ENCODE measurements at regions not wholly inside any gene's neighbourhood (a gene's known extent, or its start where the extent isn't known, plus 50 kb on each side); places are given as distances from the start of the nearest gene placed in this dataset.

GRCh38 chr5:105288946-105289345 lies 1726.4 kb upstream of the NUDT12 start:
- no peak overlapping the region for H3T11ph ChIP-seq (ENCODE audit: low read length)
- no peaks in the 10 kb centered on the region for H3K23me2 ChIP-seq (ENCODE audit: insufficient read length, low read depth, low read length, poor library complexity, severe bottlenecking)
- H3K4me1 ChIP-seq (ENCODE audit: insufficient read depth, low read length): no peaks in the 10 kb centered on the region
- H3K79me2 ChIP-seq (ENCODE audit: insufficient read depth, low read length): no peaks in the 10 kb centered on the region
- no peak overlapping the region for H2AFZ ChIP-seq (ENCODE audit: low read length)
- no peak overlapping the region for H3K9ac ChIP-seq (ENCODE audit: extremely low read depth, insufficient read length, low read length)
- H2BK15ac ChIP-seq (ENCODE audit: low read depth, low read length): no peak overlapping the region
- no peak overlapping the region for H2BK120ac ChIP-seq (ENCODE audit: low read depth, low read length, poor library complexity, severe bottlenecking)
- no peaks in the 10 kb centered on the region for H4K20me1 ChIP-seq (ENCODE audit: control insufficient read depth, insufficient read depth, insufficient read length)
- no peak overlapping the region for H3K4ac ChIP-seq (ENCODE audit: low read depth, low read length)
- no peak overlapping the region for H2BK12ac ChIP-seq (ENCODE audit: insufficient read length, low read depth, low read length)
- no peak overlapping the region for H3K27ac Mint-ChIP-seq
- no peak overlapping the region for H3K23ac ChIP-seq (ENCODE audit: insufficient read length, low read depth, low read length)
- no peak overlapping the region for H3K27ac ChIP-seq (ENCODE audit: insufficient read length, low read depth, low read length)
- no peak overlapping the region for H3K14ac ChIP-seq (ENCODE audit: insufficient read depth, low read length)
- no peak overlapping the region for H4K5ac ChIP-seq (ENCODE audit: insufficient read length, low read depth, low read length)
- no peak overlapping the region for H3K18ac ChIP-seq (ENCODE audit: insufficient read length, low read depth, low read length)
- no peak overlapping the region for H2AK5ac ChIP-seq (ENCODE audit: insufficient read length, low read length)
- H4K8ac ChIP-seq (replicated peaks; ENCODE audit: insufficient read length, low read depth, low read length): no peak overlapping the region
- no peaks in the 10 kb centered on the region for H3K4me1 Mint-ChIP-seq
- no peak overlapping the region for H2BK5ac ChIP-seq (ENCODE audit: insufficient read length, low read length)
- H2BK20ac ChIP-seq (ENCODE audit: low read depth, low read length, poor library complexity, severe bottlenecking): no peak overlapping the region
- no peaks in the 10 kb centered on the region for H3K27me3 Mint-ChIP-seq (ENCODE audit: low read depth)
- no peak overlapping the region for H3K4me3 Mint-ChIP-seq
- no peaks in the 10 kb centered on the region for H3K79me1 ChIP-seq (ENCODE audit: insufficient read depth, low read depth, low read length, poor library complexity, severe bottlenecking)
- H3K56ac ChIP-seq (ENCODE audit: insufficient read length, low read depth, low read length): no peak overlapping the region
- no peaks in the 10 kb centered on the region for H3K27me3 ChIP-seq (ENCODE audit: insufficient read depth, low read length)
- no peaks in the 10 kb centered on the region for H3K36me3 Mint-ChIP-seq (ENCODE audit: insufficient read depth in 1 of 3, low read depth in 3 of 3)
- no peak overlapping the region for H3K4me2 ChIP-seq (ENCODE audit: insufficient read depth, insufficient read length, low read length)
- no peak for TF ChIP-seq CTCF (conservative IDR thresholded peaks at IDR 0.05)
- H3K9me3 Mint-ChIP-seq: no peaks in the 10 kb centered on the region
- H4K91ac ChIP-seq (ENCODE audit: insufficient read length, low read depth, low read length): no peak overlapping the region
- DNase-seq: no peak
- no peaks in the 10 kb centered on the region for H3K9me3 ChIP-seq (ENCODE audit: control insufficient read depth, low read depth, low read length)
